Right lobe of liver (tissue), 4 donors: ENCODE measurements at regions not wholly inside any gene's neighbourhood (a gene's known extent, or its start where the extent isn't known, plus 50 kb on each side); places are given as distances from the start of the nearest gene placed in this dataset.

Experiments
- POLR2A ChIP-seq: fragments of 450-650 bp; IDR thresholded peaks from one replicate; pipeline ENCODE4 v1.6.1; 2017; ENCODE audit warnings: antibody characterized with exemption, mild to moderate bottlenecking
- TF ChIP-seq, protein P1 (sequence below), 4 donors: fragments of 200-600 bp in 3 of 4; fragments of 450-650 bp in 1 of 4; IDR thresholded peaks; one replicate each; pipeline versions ENCODE4 v1.5.1 to v1.8.0; 2016 to 2022; ENCODE audit warnings: antibody characterized with exemption in 4 of 4, mild to moderate bottlenecking in 2 of 4
- donor health status: DM: no; HTN: no; CAD: no.
- donor health status: DM: no; HTN: no; CAD: no.
- donor health status: DM: no; HTN: yes; CAD: no.

DNA sequence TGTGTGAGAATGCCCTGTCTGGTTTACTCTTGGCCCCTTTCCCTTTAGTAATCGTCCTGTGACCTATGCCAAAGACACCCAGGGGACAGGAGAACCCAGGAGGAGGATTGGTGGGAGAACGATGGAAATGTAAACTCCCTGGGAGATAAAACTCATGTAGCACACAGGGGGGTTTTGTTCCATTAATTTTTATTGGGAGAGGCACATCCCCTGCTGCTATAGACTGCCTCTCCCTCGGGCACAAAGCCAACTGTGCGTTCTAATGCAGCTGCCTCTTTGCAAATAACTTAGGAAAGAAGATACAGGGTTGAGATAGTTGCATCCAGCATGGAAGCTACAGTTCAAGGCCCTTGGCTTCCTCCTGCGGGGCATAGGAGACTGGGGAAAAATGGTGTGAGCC lies 489.6 kb downstream of the SLC4A3 start:
- no peak for TF ChIP-seq POLR2A
- TF ChIP-seq, protein P1, sequence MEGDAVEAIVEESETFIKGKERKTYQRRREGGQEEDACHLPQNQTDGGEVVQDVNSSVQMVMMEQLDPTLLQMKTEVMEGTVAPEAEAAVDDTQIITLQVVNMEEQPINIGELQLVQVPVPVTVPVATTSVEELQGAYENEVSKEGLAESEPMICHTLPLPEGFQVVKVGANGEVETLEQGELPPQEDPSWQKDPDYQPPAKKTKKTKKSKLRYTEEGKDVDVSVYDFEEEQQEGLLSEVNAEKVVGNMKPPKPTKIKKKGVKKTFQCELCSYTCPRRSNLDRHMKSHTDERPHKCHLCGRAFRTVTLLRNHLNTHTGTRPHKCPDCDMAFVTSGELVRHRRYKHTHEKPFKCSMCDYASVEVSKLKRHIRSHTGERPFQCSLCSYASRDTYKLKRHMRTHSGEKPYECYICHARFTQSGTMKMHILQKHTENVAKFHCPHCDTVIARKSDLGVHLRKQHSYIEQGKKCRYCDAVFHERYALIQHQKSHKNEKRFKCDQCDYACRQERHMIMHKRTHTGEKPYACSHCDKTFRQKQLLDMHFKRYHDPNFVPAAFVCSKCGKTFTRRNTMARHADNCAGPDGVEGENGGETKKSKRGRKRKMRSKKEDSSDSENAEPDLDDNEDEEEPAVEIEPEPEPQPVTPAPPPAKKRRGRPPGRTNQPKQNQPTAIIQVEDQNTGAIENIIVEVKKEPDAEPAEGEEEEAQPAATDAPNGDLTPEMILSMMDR (IDR thresholded peaks at IDR 0.05) = no peak
